ENCODE measurements at regions not wholly inside any gene's neighbourhood (a gene's known extent, or its start where the extent isn't known, plus 50 kb on each side); places are given as distances from the start of the nearest gene placed in this dataset.

GRCh38 chr9:69955536-69956355 is 87.9 kb upstream of the MAMDC2 start:
- no peak for DNase-seq (ENCODE audit: low read depth)

- DNase-seq (ENCODE audit: low read depth) = no peak
Observed at GRCh38 chr9:69961843-69962242, 81.8 kb upstream of the MAMDC2 start.

- DNase-seq (ENCODE audit: low read depth) = peak; percentile 24
Observed at GRCh38 chr9:69963803-69964202, 79.8 kb upstream of the MAMDC2 start.

- DNase-seq (ENCODE audit: low read depth) = no peak
Observed at GRCh38 chr9:69964446-69964845, 79.2 kb upstream of the MAMDC2 start.

- no peak for DNase-seq (ENCODE audit: low read depth)
Observed at GRCh38 chr9:69965416-69966145, 78.1 kb upstream of the MAMDC2 start.

GRCh38 chr9:69967344-69967743 is 76.3 kb upstream of the MAMDC2 start:
- DNase-seq (ENCODE audit: low read depth) = no peak

GRCh38 chr9:69970001-69970533 is 73.6 kb upstream of the MAMDC2 start:
- DNase-seq (ENCODE audit: low read depth) = no peak

GRCh38 chr9:69971643-69972449 is 71.8 kb upstream of the MAMDC2 start:
- peak; percentile 49 for DNase-seq (ENCODE audit: low read depth)

GRCh38 chr9:69975681-69976080 is 68.0 kb upstream of the MAMDC2 start:
- DNase-seq (ENCODE audit: low read depth) = no peak

- DNase-seq (ENCODE audit: low read depth) = peak; percentile 23
Observed at GRCh38 chr9:69976152-69976551, 67.5 kb upstream of the MAMDC2 start.

- DNase-seq (ENCODE audit: low read depth) = peak; percentile 23
Observed at GRCh38 chr9:69980041-69980440, 63.6 kb upstream of the MAMDC2 start.

- no peak for DNase-seq (ENCODE audit: low read depth)
Observed at GRCh38 chr9:69980591-69980990, 63.1 kb upstream of the MAMDC2 start.

GRCh38 chr9:69981686-69982445 is 61.8 kb upstream of the MAMDC2 start:
- no peak for DNase-seq (ENCODE audit: low read depth)

GRCh38 chr9:69984831-69985230 is 58.8 kb upstream of the MAMDC2 start:
- no peak for DNase-seq (ENCODE audit: low read depth)

GRCh38 chr9:69985971-69986370 is 57.7 kb upstream of the MAMDC2 start:
- DNase-seq (ENCODE audit: low read depth) = peak; percentile 53

- no peak for DNase-seq (ENCODE audit: low read depth)
Observed at GRCh38 chr9:69986970-69987369, 56.7 kb upstream of the MAMDC2 start.

GRCh38 chr9:69987457-69987856 is 56.2 kb upstream of the MAMDC2 start:
- DNase-seq (ENCODE audit: low read depth) = no peak

- DNase-seq (ENCODE audit: low read depth) = no peak
Observed at GRCh38 chr9:69993110-69993509, 50.5 kb upstream of the MAMDC2 start.

Data from fibroblast of gingiva (primary cell).